K562 (cell line): ENCODE measurements at regions not wholly inside any gene's neighbourhood (a gene's known extent, or its start where the extent isn't known, plus 50 kb on each side); places are given as distances from the start of the nearest gene placed in this dataset.

Experiments used
- ATAC-seq: fragments of 200-7000 bp; cut with Tn5 transposase; 3 replicates; pipeline ENCODE4 v1.9.1; 2020; ENCODE audit warnings: moderate library complexity
- BruUV-seq: library from RNA; stranded (reverse); fragments of 400-500 nt; replicated peaks from 2 replicates; lab custom pipeline; 2021; lab: Mats Ljungman, UMichigan
- CTCF ChIA-PET: fragments of 300-600 bp; formaldehyde crosslinking; extraction: SDS; loops from one replicate; lab custom pipeline; 2021; ENCODE audit warnings: low intra/inter-chr PET ratio; lab: Yijun Ruan, JAX
- POLR2A ChIA-PET: fragments of 300-600, 350-650 bp; sonication (Branson Sonifier 250); formaldehyde crosslinking; extraction: SDS; loops from one replicate; lab custom pipeline; 2021; ENCODE audit warnings: antibody characterized with exemption, inconsistent platforms; lab: Yijun Ruan, JAX
- DNase-seq, 4 experiments: peaks; one replicate each; pipeline versions ENCODE4 v3.0.0 to v3.0.0-alpha.2; 2011 to 2018; ENCODE audit warnings: low spot score in 3 of 4, mixed read lengths in 3 of 4; ENCODE audit errors: extremely low read depth in 1 of 4
- FAIRE-seq: peaks from 2 replicates; lab custom pipeline; 2011; peaks lifted over from hg19 to GRCh38; lab: Jason Lieb, UNC
- H2AFZ ChIP-seq: 2 replicates; pipeline ENCODE4 v1.6.0; 2011; ENCODE audit warnings: low read depth, low read length, control low read depth, inconsistent platforms
- H3K27ac ChIP-seq: fragments of 200-600 bp; 3 replicates; pipeline ENCODE4 v1.8.0; 2011; ENCODE audit warnings: low read depth, mild to moderate bottlenecking, control low read depth, inconsistent platforms, low read length, moderate library complexity, mixed read lengths; ENCODE audit errors: extremely low read depth
- H3K27me3 ChIP-seq, 2 experiments: fragments of 300-600 bp in 1 of 2; 2 replicates in 1 of 2; 3 replicates in 1 of 2; pipeline versions ENCODE4 v1.6.0 to v1.8.0; 2011; ENCODE audit warnings: inconsistent platforms in 2 of 2, low read length in 2 of 2, mild to moderate bottlenecking in 1 of 2, mixed read lengths in 1 of 2, moderate library complexity in 1 of 2; ENCODE audit not compliant: control insufficient read depth in 2 of 2, insufficient read depth in 2 of 2
- H3K36me3 ChIP-seq: fragments of 300-600 bp; 3 replicates; pipeline ENCODE4 v1.8.0; 2011; ENCODE audit warnings: mild to moderate bottlenecking, low read length, inconsistent platforms; ENCODE audit not compliant: control insufficient read depth, insufficient read depth
- H3K4me1 ChIP-seq, 2 experiments: fragments of 200-600 bp in 1 of 2; replicated peaks in 1 of 2; 2 replicates in 1 of 2; 3 replicates in 1 of 2; pipeline versions ENCODE4 v1.5.1 to v1.8.0; 2011; ENCODE audit warnings: inconsistent platforms in 2 of 2, low read length in 2 of 2, mild to moderate bottlenecking in 1 of 2, mixed read lengths in 1 of 2, moderate library complexity in 1 of 2; ENCODE audit not compliant: control insufficient read depth in 2 of 2, insufficient read depth in 2 of 2
- H3K4me2 ChIP-seq: 2 replicates; pipeline ENCODE4 v1.6.1; 2011; ENCODE audit warnings: low read length, control low read depth, inconsistent platforms, mixed read lengths; ENCODE audit not compliant: insufficient read depth
- H3K4me3 ChIP-seq: fragments of 200-600 bp; sonication (generic), shearing (Covaris generic); 2 replicates; pipeline ENCODE4 v1.5.1; 2016; ENCODE audit warnings: control low read depth, inconsistent platforms
- H3K79me2 ChIP-seq: fragments of 200-600 bp; 3 replicates; pipeline ENCODE4 v1.8.0; 2011; ENCODE audit warnings: low read length, inconsistent platforms; ENCODE audit not compliant: control insufficient read depth, insufficient read depth
- H3K9ac ChIP-seq, 2 experiments: 2 replicates each; pipeline versions ENCODE4 v1.6.0 to v1.6.1; 2011; ENCODE audit warnings: low read depth in 2 of 2, low read length in 2 of 2, control low read depth in 1 of 2, inconsistent platforms in 1 of 2, mild to moderate bottlenecking in 1 of 2, mixed read lengths in 1 of 2; ENCODE audit not compliant: insufficient read depth in 1 of 2
- H3K9me1 ChIP-seq: one replicate; pipeline ENCODE4 v1.6.0; 2011; ENCODE audit warnings: inconsistent platforms, mild to moderate bottlenecking, low read length, moderate library complexity; ENCODE audit not compliant: control insufficient read depth, insufficient read depth
- H3K9me3 ChIP-seq: replicated peaks from 2 replicates; pipeline ENCODE4 v1.5.1; 2011; ENCODE audit warnings: low read depth, low read length, inconsistent platforms; ENCODE audit not compliant: control insufficient read depth, insufficient read depth
- H4K20me1 ChIP-seq: replicated peaks from 2 replicates; pipeline ENCODE4 v1.6.1; 2011; ENCODE audit warnings: low read length, inconsistent platforms, mixed read lengths; ENCODE audit not compliant: control insufficient read depth, insufficient read depth
- CEBPB ChIP-seq: fragments of 450-650 bp; IDR thresholded peaks from 2 replicates; pipeline ENCODE4 v1.6.1; 2016; ENCODE audit warnings: missing genetic modification characterization, missing compliant biosample characterization
- ETV1 ChIP-seq: fragments of 450-650 bp; conservative IDR thresholded peaks from 2 replicates; pipeline ENCODE4 v1.6.1; 2016; ENCODE audit warnings: missing genetic modification characterization, control low read depth, low read depth, missing compliant biosample characterization
- FUS ChIP-seq: fragments of 200-400 bp; formaldehyde crosslinking; optimal IDR thresholded peaks from 2 replicates; pipeline ENCODE3; 2017; ENCODE audit warnings: low read depth, low read length
- KLF10 ChIP-seq: fragments of 250-450 bp; sonication (Bioruptor Pico); IDR thresholded peaks from 2 replicates; pipeline ENCODE4 v1.6.1; 2021; ENCODE audit warnings: matching md5 sums
- MCM2 ChIP-seq: fragments of 450-650 bp; IDR thresholded peaks from 2 replicates; pipeline ENCODE4 v1.6.1; 2017; ENCODE audit warnings: low read depth, mild to moderate bottlenecking
- MCM3 ChIP-seq: fragments of 450-650 bp; IDR thresholded peaks from 2 replicates; pipeline ENCODE4 v1.6.1; 2016
- ZFP1 ChIP-seq: fragments of 450-650 bp; formaldehyde crosslinking; IDR thresholded peaks from 2 replicates; pipeline ENCODE4 v1.4.0; 2020; ENCODE audit warnings: mild to moderate bottlenecking, mixed read lengths
- ZNF507 ChIP-seq: conservative IDR thresholded peaks from 2 replicates; pipeline ENCODE4 v1.6.1; 2017; ENCODE audit warnings: missing genetic modification characterization, missing compliant biosample characterization
- WGBS: fragments of 100-300 bp; shearing (Covaris generic); methylation state at CpG from one replicate; pipeline ENCODE4 v1.1.6; 2016; ENCODE audit warnings: low coverage, mixed read lengths; ENCODE audit not compliant: insufficient coverage; ENCODE audit errors: missing lambda C conversion rate; 5-methylcytosine and 5-hydroxymethylcytosine counted together
- in situ Hi-C: fragments of 300-500 bp; cut with MboI; formaldehyde crosslinking; loops from 4 replicates; pipeline ENCODE4 v1.15.0; 2018; ENCODE audit warnings: inconsistent platforms, mixed read lengths
- intact Hi-C: fragments of 100-400 bp; cut with micrococcal nuclease; formaldehyde crosslinking; loops from 2 replicates; pipeline ENCODE4 v1.14.2; 2022
- TF ChIP-seq, protein P1 (sequence below), 2 experiments: fragments of 250-450 bp in 1 of 2; fragments of 450-650 bp in 1 of 2; sonication (Bioruptor Pico) in 1 of 2; IDR thresholded peaks; 2 replicates each; pipeline versions ENCODE4 v1.6.1 to v1.8.0; 2016 to 2021; ENCODE audit warnings: mild to moderate bottlenecking in 2 of 2, moderate library complexity in 2 of 2, missing compliant biosample characterization in 1 of 2, missing genetic modification characterization in 1 of 2

DNA sequence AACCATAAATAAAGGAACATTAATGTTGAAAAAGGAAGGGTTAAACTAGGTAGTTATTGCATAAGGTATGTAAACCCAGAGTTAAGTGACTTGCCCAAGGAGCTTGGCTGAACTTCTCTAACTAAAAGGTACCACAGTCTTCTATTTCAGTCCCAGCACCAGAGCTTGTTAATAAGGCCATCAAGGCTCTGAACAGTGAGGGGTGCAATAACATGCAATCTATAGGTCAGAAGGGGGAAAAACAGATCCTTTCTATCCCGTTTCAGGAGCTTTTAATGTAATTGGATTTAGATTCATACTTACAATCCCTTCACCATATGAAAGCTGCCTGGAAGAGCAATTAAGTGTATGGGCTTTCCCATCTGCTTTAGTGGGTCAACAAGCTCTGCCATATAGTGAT lies 441.5 kb upstream of the SPRY2 start:
- Histone ChIP-seq H2AFZ (no peak overlapping the region), H3K79me2 (no peaks in the 10 kb centered on the region), H3K9ac (no peak overlapping the region), H3K4me2 (no peak overlapping the region), H3K9me1 (no peaks in the 10 kb centered on the region), H3K9me3 (no peaks in the 10 kb centered on the region; the same call in 1 of the 2 replicates), H4K20me1 (no peaks in the 10 kb centered on the region), H3K4me3 (no peak overlapping the region), H3K27me3 (no peaks in the 10 kb centered on the region), H3K4me1 (no peaks in the 10 kb centered on the region), H3K36me3 (no peaks in the 10 kb centered on the region), H3K27ac (no peak overlapping the region)
- TF ChIP-seq ETV1 (tag), result no peak
- TF ChIP-seq ZNF507 (tag), result 0 out of 2 replicates have a peak, but pooled peaks have one; percentile 22
- TF ChIP-seq MCM3, result peak; percentile 54; the same call in 1 of the 2 replicates
- DNase-seq (no peak), ATAC-seq (no peak), FAIRE-seq (no peak)
- no TSS peak for BruUV-seq
- ChIA-PET POLR2A (no interaction called here), CTCF (no interaction called here)
- intact Hi-C loops, result no loop called here
- in situ Hi-C loops, result no loop called here
- WGBS, result 0% methylated on average over 1 of the region's 1 CpG

DNA sequence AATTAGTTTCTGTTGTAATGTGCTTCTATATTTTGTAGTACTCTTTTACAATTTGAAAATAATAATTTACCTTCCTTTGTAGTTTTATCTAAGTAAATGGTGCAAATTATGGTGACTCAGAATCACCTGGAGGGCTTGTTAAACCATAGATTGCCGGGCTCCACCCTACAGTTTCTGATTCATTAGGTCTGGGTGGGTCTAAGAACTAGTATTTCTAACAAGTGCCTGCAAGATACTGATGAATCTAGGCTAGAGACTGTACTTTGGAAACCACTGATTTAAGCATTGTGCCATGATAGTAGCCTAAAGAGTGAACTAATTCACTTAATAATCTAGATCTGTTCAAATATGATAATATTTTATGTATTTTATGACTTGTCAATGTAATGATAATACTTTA lies 437.4 kb upstream of the SPRY2 start:
- in situ Hi-C loops, result no loop called here
- POLR2A ChIA-PET, result no interaction called here

More for the DNA sequence above, 437.4 kb upstream of the SPRY2 start:
- DNase-seq, result no peak
- Histone ChIP-seq H3K79me2 (no peaks in the 10 kb centered on the region), H2AFZ (no peak overlapping the region), H3K9ac (no peak overlapping the region), H3K4me1 (no peaks in the 10 kb centered on the region), H3K36me3 (no peaks in the 10 kb centered on the region), H3K4me3 (no peak overlapping the region), H3K27me3 (no peaks in the 10 kb centered on the region), H4K20me1 (no peaks in the 10 kb centered on the region), H3K9me1 (no peaks in the 10 kb centered on the region), H3K4me2 (no peak overlapping the region), H3K27ac (no peak overlapping the region), H3K9me3 (no peaks in the 10 kb centered on the region; the same call in 1 of the 2 replicates)
- intact Hi-C loops, result no loop called here
- CTCF ChIA-PET, result no interaction called here
- BruUV-seq, result no TSS peak
- WGBS, result 0% methylated on average over 1 of the region's 1 CpG
- FAIRE-seq, result no peak
- TF ChIP-seq, protein P1, sequence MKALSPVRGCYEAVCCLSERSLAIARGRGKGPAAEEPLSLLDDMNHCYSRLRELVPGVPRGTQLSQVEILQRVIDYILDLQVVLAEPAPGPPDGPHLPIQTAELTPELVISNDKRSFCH (CRISPR knock-in tag; IDR thresholded peaks at IDR 0.05), result 0 out of 2 replicates have a peak, but pooled peaks have one; percentile 26
- TF ChIP-seq, protein P1 (tag; IDR thresholded peaks at IDR 0.05), result no peak
- TF ChIP-seq MCM2, result no peak
- no peak for TF ChIP-seq ZFP1 (CRISPR knock-in tag)
- TF ChIP-seq CEBPB, result no peak
- no peak for TF ChIP-seq FUS
- peak; percentile 53; the same call in 1 of the 2 replicates for TF ChIP-seq KLF10
- ATAC-seq, result no peak
